Kidney epithelial cell (primary cell): ENCODE measurements at regions not wholly inside any gene's neighbourhood (a gene's known extent, or its start where the extent isn't known, plus 50 kb on each side); places are given as distances from the start of the nearest gene placed in this dataset.

Experiments
- DNase-seq: peaks from one replicate; pipeline ENCODE4 v3.0.0-alpha.2; 2010; ENCODE audit warnings: low read depth
- H3K27me3 ChIP-seq: 2 replicates; pipeline ENCODE4 v1.6.0; 2011; ENCODE audit warnings: low read length; ENCODE audit not compliant: control insufficient read depth, insufficient read depth
- H3K36me3 ChIP-seq: 2 replicates; pipeline ENCODE4 v1.5.1; 2011; ENCODE audit warnings: low read length; ENCODE audit not compliant: control insufficient read depth, insufficient read depth
- H3K4me3 ChIP-seq: 2 replicates; pipeline ENCODE4 v1.5.1; 2011; ENCODE audit warnings: low read depth, mild to moderate bottlenecking, control low read depth, low read length
- CTCF ChIP-seq: IDR thresholded peaks from 2 replicates; pipeline ENCODE4 v1.5.1; 2011; ENCODE audit warnings: mild to moderate bottlenecking, moderate library complexity, low read length, control low read depth, inconsistent platforms; ENCODE audit not compliant: insufficient read depth, poor library complexity, severe bottlenecking

GRCh38 chr6:138678168-138678567, 95.4 kb upstream of the CCDC28A start:
- DNase-seq, result no peak
- H3K36me3 ChIP-seq, result no peaks in the 10 kb centered on the region
- H3K27me3 ChIP-seq, result no peaks in the 10 kb centered on the region
- TF ChIP-seq CTCF, result no peak
- H3K4me3 ChIP-seq, result no peak overlapping the region

DNA sequence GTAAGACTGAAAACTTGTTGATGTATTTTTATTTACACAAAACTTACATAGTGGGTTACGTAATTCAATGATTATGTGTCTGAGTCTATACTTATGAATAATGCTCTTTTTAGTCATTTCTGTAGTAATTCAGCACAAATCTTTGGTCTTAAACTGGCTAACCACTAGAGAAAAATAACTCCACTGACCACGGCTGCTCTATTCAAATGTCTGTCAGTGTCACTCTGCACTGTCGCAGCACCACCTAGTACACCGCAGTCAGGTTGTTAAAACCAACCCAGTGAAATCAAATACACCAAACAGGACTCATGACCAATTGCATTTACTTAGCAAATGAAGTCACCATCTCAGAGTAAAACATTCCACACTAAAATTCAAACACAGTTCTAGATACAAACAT, 93.5 kb upstream of the CCDC28A start:
- H3K36me3 ChIP-seq, result no peaks in the 10 kb centered on the region
- H3K4me3 ChIP-seq, result no peak overlapping the region
- no peak for TF ChIP-seq CTCF
- H3K27me3 ChIP-seq, result no peaks in the 10 kb centered on the region
- DNase-seq, result no peak

DNA sequence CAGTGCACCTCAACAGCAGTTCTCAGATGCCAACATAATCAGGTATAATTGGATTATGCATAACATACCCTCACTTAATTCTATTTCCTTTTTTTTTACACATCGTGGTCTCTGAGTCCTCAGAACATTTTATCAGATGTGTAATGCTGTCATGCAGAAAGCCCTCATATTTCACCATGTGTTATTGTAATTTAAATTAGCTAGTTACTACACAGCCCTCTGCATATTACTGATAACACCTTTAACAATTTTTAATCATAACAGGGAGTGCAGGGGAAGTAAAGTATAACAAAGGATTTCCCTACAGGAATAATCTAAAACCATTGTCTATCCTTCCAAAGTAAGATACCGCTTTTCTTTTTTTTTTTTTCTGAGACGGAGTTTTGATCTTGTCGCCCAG, 91.9 kb upstream of the CCDC28A start:
- Histone ChIP-seq H3K27me3 (no peaks in the 10 kb centered on the region), H3K4me3 (no peak overlapping the region), H3K36me3 (no peaks in the 10 kb centered on the region)
- no peak for DNase-seq
- no peak for TF ChIP-seq CTCF

- H3K27me3 ChIP-seq, result no peaks in the 10 kb centered on the region
- TF ChIP-seq CTCF, result no peak
- no peak overlapping the region for H3K4me3 ChIP-seq
- H3K36me3 ChIP-seq, result no peaks in the 10 kb centered on the region
- DNase-seq, result no peak
Measured at GRCh38 chr6:138682704-138683527, 90.7 kb upstream of the CCDC28A start.

GRCh38 chr6:138685257-138685656, 88.3 kb upstream of the CCDC28A start:
- no peak for DNase-seq
- Histone ChIP-seq H3K36me3 (no peaks in the 10 kb centered on the region), H3K27me3 (no peaks in the 10 kb centered on the region), H3K4me3 (no peak overlapping the region)
- TF ChIP-seq CTCF, result no peak

DNA sequence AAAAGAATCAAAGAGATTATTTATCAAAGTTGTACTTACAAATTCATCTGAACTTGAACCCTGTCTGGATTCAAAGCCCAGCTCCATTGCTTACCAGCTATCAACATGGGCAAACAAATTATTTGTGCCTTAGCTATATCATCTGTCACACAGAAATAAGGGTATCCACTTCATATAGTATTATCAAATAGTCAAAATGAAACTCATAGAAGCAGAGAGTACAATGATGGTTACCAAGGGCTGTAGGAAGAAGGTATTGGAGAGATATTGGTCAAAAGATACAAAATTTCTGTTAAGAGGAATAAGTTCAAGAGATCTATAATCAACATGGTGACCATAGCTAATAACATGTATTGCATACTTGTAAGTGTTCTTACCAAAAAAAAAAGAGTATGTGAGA, 87.8 kb upstream of the CCDC28A start:
- no peak for TF ChIP-seq CTCF

More for the DNA sequence above, 87.8 kb upstream of the CCDC28A start:
- DNase-seq, result no peak
- Histone ChIP-seq H3K27me3 (no peaks in the 10 kb centered on the region), H3K36me3 (no peaks in the 10 kb centered on the region), H3K4me3 (no peak overlapping the region)
